PC-9 (cell line): ENCODE measurements at regions not wholly inside any gene's neighbourhood (a gene's known extent, or its start where the extent isn't known, plus 50 kb on each side); places are given as distances from the start of the nearest gene placed in this dataset.

Experiments used
- EZH2 ChIP-seq: fragments of 200-600 bp; sonication (generic); IDR thresholded peaks from 2 replicates; pipeline ENCODE4 v1.8.0; 2017; ENCODE audit warnings: antibody characterized with exemption, low read depth
- TF ChIP-seq, protein P1 (sequence below): fragments of 200-600 bp; sonication (generic); conservative IDR thresholded peaks from 2 replicates; pipeline ENCODE4 v1.6.1; 2017; ENCODE audit warnings: mixed run types, antibody characterized with exemption, mild to moderate bottlenecking, moderate library complexity

DNA sequence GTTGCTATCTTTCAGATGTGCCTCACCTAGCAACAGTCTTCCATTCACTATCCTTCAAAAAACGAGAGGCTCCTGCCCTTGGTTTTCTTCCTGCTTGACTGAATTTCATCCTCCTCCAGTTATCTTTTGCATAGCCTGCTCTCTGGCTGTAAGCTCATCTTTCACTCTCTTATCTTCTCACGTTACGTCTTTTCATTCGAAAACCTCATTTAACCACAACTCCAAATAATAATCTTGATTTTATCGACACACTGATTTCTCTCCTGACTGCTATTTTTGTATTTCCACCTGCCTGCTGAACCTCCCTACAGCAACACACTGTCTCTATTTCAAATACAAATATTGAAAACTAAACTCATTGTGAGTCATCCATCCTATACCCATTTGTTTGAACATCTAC is 230.7 kb upstream of the TMC3 start:
- TF ChIP-seq, protein P1, sequence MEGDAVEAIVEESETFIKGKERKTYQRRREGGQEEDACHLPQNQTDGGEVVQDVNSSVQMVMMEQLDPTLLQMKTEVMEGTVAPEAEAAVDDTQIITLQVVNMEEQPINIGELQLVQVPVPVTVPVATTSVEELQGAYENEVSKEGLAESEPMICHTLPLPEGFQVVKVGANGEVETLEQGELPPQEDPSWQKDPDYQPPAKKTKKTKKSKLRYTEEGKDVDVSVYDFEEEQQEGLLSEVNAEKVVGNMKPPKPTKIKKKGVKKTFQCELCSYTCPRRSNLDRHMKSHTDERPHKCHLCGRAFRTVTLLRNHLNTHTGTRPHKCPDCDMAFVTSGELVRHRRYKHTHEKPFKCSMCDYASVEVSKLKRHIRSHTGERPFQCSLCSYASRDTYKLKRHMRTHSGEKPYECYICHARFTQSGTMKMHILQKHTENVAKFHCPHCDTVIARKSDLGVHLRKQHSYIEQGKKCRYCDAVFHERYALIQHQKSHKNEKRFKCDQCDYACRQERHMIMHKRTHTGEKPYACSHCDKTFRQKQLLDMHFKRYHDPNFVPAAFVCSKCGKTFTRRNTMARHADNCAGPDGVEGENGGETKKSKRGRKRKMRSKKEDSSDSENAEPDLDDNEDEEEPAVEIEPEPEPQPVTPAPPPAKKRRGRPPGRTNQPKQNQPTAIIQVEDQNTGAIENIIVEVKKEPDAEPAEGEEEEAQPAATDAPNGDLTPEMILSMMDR = no peak
- TF ChIP-seq EZH2 = no peak
